ENCODE measurements at regions not wholly inside any gene's neighbourhood (a gene's known extent, or its start where the extent isn't known, plus 50 kb on each side); places are given as distances from the start of the nearest gene placed in this dataset. TPM values are rescaled to one million over a fixed set of nuclear protein-coding genes. Genes with fewer than 3 reads are reported as not detected.

- TF ChIP-seq, protein P1, sequence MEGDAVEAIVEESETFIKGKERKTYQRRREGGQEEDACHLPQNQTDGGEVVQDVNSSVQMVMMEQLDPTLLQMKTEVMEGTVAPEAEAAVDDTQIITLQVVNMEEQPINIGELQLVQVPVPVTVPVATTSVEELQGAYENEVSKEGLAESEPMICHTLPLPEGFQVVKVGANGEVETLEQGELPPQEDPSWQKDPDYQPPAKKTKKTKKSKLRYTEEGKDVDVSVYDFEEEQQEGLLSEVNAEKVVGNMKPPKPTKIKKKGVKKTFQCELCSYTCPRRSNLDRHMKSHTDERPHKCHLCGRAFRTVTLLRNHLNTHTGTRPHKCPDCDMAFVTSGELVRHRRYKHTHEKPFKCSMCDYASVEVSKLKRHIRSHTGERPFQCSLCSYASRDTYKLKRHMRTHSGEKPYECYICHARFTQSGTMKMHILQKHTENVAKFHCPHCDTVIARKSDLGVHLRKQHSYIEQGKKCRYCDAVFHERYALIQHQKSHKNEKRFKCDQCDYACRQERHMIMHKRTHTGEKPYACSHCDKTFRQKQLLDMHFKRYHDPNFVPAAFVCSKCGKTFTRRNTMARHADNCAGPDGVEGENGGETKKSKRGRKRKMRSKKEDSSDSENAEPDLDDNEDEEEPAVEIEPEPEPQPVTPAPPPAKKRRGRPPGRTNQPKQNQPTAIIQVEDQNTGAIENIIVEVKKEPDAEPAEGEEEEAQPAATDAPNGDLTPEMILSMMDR (IDR thresholded peaks at IDR 0.05): no peak
- no peak for TF ChIP-seq POLR2A (IDR thresholded peaks at IDR 0.05)
- Histone ChIP-seq H3K9me3 (no peaks in the 10 kb centered on the region), H3K4me3 (no peak overlapping the region), H3K27me3 (no peaks in the 10 kb centered on the region), H3K36me3 (replicated peaks in 1 of 2; ENCODE audit: insufficient read depth in 1 of 2, low read depth in 2 of 2) (no peaks in the 10 kb centered on the region), H3K4me1 (no peaks in the 10 kb centered on the region), H3K27ac (no peak overlapping the region)
- intact Hi-C loops (cut with DNase I): no loop called here
- no peak for ATAC-seq
- WGBS, 2 donors: 76 to 88% methylated on average over 3 of the region's 3 CpGs
- DNase-seq: no peak
Observed at GRCh38 chr20:39092733-39093410, 130.7 kb downstream of the DHX35 start.

DNA sequence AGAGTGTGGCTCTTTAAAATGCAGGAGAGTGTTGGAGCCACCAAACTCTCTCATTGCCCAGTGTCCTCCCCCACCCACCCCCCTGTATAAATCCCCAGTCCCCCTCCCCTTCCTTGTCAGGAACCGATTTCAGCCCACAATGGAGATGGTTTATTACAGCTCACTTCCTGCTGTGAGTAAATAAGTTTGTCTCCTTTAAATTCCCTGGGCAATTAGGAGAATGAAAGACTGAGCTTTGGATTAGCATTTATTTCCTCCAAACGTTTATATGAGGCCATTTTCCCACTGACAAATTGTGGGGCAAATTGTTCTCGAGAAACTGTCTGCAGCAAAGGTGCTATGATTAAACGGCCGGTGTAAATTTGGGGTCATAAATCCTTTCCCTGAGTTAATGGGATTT is 128.8 kb downstream of the DHX35 start:
- no peaks in the 10 kb centered on the region for H3K9me3 ChIP-seq
- H3K4me1 ChIP-seq: no peaks in the 10 kb centered on the region
- H3K4me3 ChIP-seq: no peak overlapping the region
- no peak for DNase-seq
- intact Hi-C loops (cut with DNase I): no loop called here
- H3K27ac ChIP-seq: no peak overlapping the region
- ATAC-seq: no peak
- TF ChIP-seq, protein P1 (IDR thresholded peaks at IDR 0.05): no peak
- TF ChIP-seq POLR2A (IDR thresholded peaks at IDR 0.05): no peak
- 20 to 35% methylated on average over 5 of the region's 5 CpGs for WGBS, 2 donors
- no peaks in the 10 kb centered on the region for H3K36me3 ChIP-seq (replicated peaks in 1 of 2; ENCODE audit: insufficient read depth in 1 of 2, low read depth in 2 of 2)
- H3K27me3 ChIP-seq: no peaks in the 10 kb centered on the region

DNA sequence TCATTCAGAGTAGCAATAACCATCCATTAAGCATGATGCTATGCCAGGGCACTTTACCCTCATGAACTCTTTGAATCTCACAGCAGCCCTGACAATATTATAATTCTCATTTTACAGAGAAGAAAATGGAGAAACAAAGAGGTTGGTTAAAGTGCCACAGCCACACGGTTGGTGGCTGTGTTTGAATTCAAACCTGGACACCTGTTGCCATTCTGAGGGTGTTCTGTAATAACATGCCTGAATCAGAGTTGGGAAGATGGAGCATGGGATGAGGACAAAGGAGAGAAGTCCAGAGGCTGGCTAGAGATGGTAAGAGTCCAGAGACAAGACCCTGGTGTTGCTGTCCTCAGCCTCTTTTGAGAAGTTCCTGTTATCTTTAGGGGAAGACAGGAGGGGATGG is 127.7 kb downstream of the DHX35 start:
- Histone ChIP-seq H3K36me3 (replicated peaks in 1 of 2; ENCODE audit: insufficient read depth in 1 of 2, low read depth in 2 of 2) (no peaks in the 10 kb centered on the region), H3K4me1 (no peaks in the 10 kb centered on the region), H3K27me3 (no peaks in the 10 kb centered on the region), H3K9me3 (no peaks in the 10 kb centered on the region), H3K4me3 (no peak overlapping the region), H3K27ac (no peak overlapping the region)
- TF ChIP-seq, protein P1 (IDR thresholded peaks at IDR 0.05): no peak
- no peak for TF ChIP-seq POLR2A (IDR thresholded peaks at IDR 0.05)
- DNase-seq (no peak), ATAC-seq (no peak)
- 47 to 48% methylated on average over 1 of the region's 1 CpG for WGBS, 2 donors
- intact Hi-C loops (cut with DNase I): no loop called here

Small RNAs in the stretch of these regions (small RNA-seq; reads per million reads assigned to genes)
- not detected for gene RN7SL680P

Data from body of pancreas (tissue), 4 donors.